ENCODE measurements at regions not wholly inside any gene's neighbourhood (a gene's known extent, or its start where the extent isn't known, plus 50 kb on each side); places are given as distances from the start of the nearest gene placed in this dataset.

- H3K4me1 ChIP-seq (ENCODE audit: control insufficient read depth, insufficient read depth, low read length, poor library complexity, severe bottlenecking) = no peaks in the 10 kb centered on the region
- H3K9me3 ChIP-seq (ENCODE audit: control insufficient read depth, low read length) = no peaks in the 10 kb centered on the region
- no peak overlapping the region for H3K27ac ChIP-seq (ENCODE audit: low read depth, low read length, severe bottlenecking)
- no peaks in the 10 kb centered on the region for H3K36me3 ChIP-seq (ENCODE audit: control insufficient read depth, insufficient read depth, low read length)
- H3K4me3 ChIP-seq (ENCODE audit: extremely low read depth, insufficient read depth, low read length, poor library complexity, severe bottlenecking) = no peak overlapping the region
- WGBS, 2 experiments (ENCODE audit: insufficient coverage in 2 of 2) = 96 to 100% methylated on average over 2 of the region's 2 CpGs
These were observed 118.8 kb upstream of the MAFB start for GRCh38 chr20:40807821-40808170.

DNA sequence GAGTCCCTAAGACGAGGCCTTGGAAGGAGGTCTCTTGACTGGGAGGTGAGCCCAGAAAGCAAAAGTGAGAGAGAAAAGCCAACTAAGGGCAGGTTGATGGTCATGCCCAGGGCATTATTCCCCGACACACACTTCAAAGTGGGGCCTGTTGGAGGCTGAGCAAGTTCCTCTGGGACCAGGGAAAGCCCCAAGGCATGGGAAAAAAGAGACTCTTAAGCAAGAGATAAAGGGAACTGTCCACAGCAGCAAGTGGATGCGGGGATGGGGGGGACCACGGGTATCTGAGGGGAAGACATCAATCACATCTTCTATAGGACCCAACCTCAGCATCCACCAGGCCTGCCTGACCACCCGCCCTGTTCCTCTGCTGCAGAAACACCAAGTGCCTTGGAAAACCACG lies 119.9 kb upstream of the MAFB start:
- Histone ChIP-seq H3K9me3 (ENCODE audit: control insufficient read depth, low read length) (no peaks in the 10 kb centered on the region), H3K27ac (ENCODE audit: low read depth, low read length, severe bottlenecking) (no peak overlapping the region), H3K4me1 (ENCODE audit: control insufficient read depth, insufficient read depth, low read length, poor library complexity, severe bottlenecking) (no peaks in the 10 kb centered on the region), H3K36me3 (ENCODE audit: control insufficient read depth, insufficient read depth, low read length) (no peaks in the 10 kb centered on the region), H3K4me3 (ENCODE audit: extremely low read depth, insufficient read depth, low read length, poor library complexity, severe bottlenecking) (no peak overlapping the region)
- 52 to 59% methylated on average over 4 to 5 of the region's 6 CpGs for WGBS, 2 experiments (ENCODE audit: insufficient coverage in 2 of 2)

- no peaks in the 10 kb centered on the region for H3K36me3 ChIP-seq (ENCODE audit: control insufficient read depth, insufficient read depth, low read length)
These were observed 120.3 kb upstream of the MAFB start for GRCh38 chr20:40809361-40809760.

DNA sequence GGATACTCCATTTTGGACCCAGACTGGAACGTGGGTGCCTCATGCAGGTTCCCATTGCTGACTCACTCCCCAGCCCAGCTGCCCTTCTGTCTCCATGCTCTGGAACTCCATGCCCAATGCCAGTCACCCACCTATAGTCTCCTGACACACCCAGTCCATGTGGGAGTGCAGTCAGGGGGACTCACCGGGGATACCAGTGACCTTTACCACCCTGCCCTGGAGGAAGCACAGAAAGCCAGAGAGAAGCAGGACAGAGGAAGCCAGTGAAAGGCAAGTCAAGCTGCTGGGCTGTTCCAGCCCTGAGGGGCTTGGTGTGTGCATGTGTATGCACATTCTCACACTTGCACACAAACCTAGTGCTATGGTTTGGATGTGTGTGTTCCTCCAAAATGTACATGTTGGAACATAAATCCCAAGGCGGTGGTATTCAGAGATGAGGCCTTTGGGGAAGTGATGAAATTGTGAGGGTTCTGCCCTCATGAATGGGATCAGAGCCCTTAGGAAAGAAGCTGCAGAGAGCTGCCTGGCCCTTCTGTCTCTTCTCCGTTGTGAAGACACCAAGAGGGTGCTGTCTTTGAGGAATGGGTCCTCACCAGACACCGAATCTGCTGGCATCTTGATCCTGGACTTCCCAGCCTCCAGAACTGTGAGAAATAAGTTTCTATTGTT lies 121.4 kb upstream of the MAFB start:
- H3K9me3 ChIP-seq (ENCODE audit: control insufficient read depth, low read length) = no peaks in the 10 kb centered on the region
- 69 to 91% methylated on average over 3 to 4 of the region's 5 CpGs for WGBS, 2 experiments (ENCODE audit: insufficient coverage in 2 of 2)
- no peak overlapping the region for H3K27ac ChIP-seq (ENCODE audit: low read depth, low read length, severe bottlenecking)
- no peaks in the 10 kb centered on the region for H3K36me3 ChIP-seq (ENCODE audit: control insufficient read depth, insufficient read depth, low read length)
- H3K4me3 ChIP-seq (ENCODE audit: extremely low read depth, insufficient read depth, low read length, poor library complexity, severe bottlenecking) = no peak overlapping the region
- no peaks in the 10 kb centered on the region for H3K4me1 ChIP-seq (ENCODE audit: control insufficient read depth, insufficient read depth, low read length, poor library complexity, severe bottlenecking)

More at GRCh38 chr20:40809361-40809760, 120.3 kb upstream of the MAFB start:
- Histone ChIP-seq H3K27ac (ENCODE audit: low read depth, low read length, severe bottlenecking) (no peak overlapping the region), H3K9me3 (ENCODE audit: control insufficient read depth, low read length) (no peaks in the 10 kb centered on the region), H3K4me1 (ENCODE audit: control insufficient read depth, insufficient read depth, low read length, poor library complexity, severe bottlenecking) (no peaks in the 10 kb centered on the region), H3K4me3 (ENCODE audit: extremely low read depth, insufficient read depth, low read length, poor library complexity, severe bottlenecking) (no peak overlapping the region)
- 90 to 91% methylated on average over 5 of the region's 5 CpGs for WGBS, 2 experiments (ENCODE audit: insufficient coverage in 2 of 2)

GRCh38 chr20:40811004-40811403 lies 122.0 kb upstream of the MAFB start:
- Histone ChIP-seq H3K9me3 (ENCODE audit: control insufficient read depth, low read length) (no peaks in the 10 kb centered on the region), H3K4me3 (ENCODE audit: extremely low read depth, insufficient read depth, low read length, poor library complexity, severe bottlenecking) (no peak overlapping the region), H3K36me3 (ENCODE audit: control insufficient read depth, insufficient read depth, low read length) (no peaks in the 10 kb centered on the region), H3K27ac (ENCODE audit: low read depth, low read length, severe bottlenecking) (no peak overlapping the region), H3K4me1 (ENCODE audit: control insufficient read depth, insufficient read depth, low read length, poor library complexity, severe bottlenecking) (no peaks in the 10 kb centered on the region)
- 93 to 100% methylated on average over 4 of the region's 4 CpGs for WGBS, 2 experiments (ENCODE audit: insufficient coverage in 2 of 2)

DNA sequence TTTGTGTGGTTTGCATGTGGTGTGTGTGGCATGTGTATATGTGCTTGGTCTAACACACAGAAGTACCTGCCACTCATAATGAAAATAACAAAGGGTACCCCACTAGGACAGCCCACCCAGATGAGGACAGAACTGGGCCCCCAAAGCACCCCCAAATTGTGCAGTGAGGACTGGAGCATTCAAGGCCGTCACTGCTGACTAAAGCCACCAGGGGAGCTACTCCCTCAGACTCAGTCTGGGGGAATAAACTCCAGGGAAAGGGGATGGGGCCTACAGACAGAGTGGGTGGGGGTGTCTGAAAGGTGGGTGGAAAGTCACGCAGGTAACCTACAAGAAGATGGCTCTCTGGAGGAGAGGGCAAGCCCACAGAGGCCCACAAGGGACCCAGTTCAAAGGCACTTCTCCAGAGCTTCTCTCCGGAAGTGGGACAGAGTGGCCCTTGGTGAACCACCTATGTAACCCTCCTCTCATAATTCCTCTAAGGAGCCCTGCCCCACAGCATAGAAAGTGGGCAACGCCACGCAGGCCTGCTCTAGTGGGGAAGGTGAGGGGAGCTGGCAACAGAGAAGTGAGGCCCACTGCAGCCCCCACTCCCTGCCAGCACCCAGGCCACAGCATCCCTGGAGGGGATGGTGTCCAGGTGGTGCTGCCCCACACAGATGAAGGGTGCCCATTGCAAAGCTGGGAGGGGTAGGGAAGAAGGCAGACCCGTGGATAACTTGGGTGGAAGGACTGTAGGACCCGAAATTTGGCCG lies 122.8 kb upstream of the MAFB start:
- H3K4me1 ChIP-seq (ENCODE audit: control insufficient read depth, insufficient read depth, low read length, poor library complexity, severe bottlenecking) = no peaks in the 10 kb centered on the region
- 81 to 95% methylated on average over 3 to 6 of the region's 8 CpGs for WGBS, 2 experiments (ENCODE audit: insufficient coverage in 2 of 2)

GRCh38 chr20:40812415-40812925 lies 123.4 kb upstream of the MAFB start:
- H3K4me1 ChIP-seq (ENCODE audit: control insufficient read depth, insufficient read depth, low read length, poor library complexity, severe bottlenecking) = no peaks in the 10 kb centered on the region
- H3K27ac ChIP-seq (ENCODE audit: low read depth, low read length, severe bottlenecking) = no peak overlapping the region
- 81 to 95% methylated on average over 3 to 5 of the region's 7 CpGs for WGBS, 2 experiments (ENCODE audit: insufficient coverage in 2 of 2)
- H3K9me3 ChIP-seq (ENCODE audit: control insufficient read depth, low read length) = no peaks in the 10 kb centered on the region
- no peak overlapping the region for H3K4me3 ChIP-seq (ENCODE audit: extremely low read depth, insufficient read depth, low read length, poor library complexity, severe bottlenecking)
- no peaks in the 10 kb centered on the region for H3K36me3 ChIP-seq (ENCODE audit: control insufficient read depth, insufficient read depth, low read length)

More for the DNA sequence above, 122.8 kb upstream of the MAFB start:
- Histone ChIP-seq H3K4me3 (ENCODE audit: extremely low read depth, insufficient read depth, low read length, poor library complexity, severe bottlenecking) (no peak overlapping the region), H3K9me3 (ENCODE audit: control insufficient read depth, low read length) (no peaks in the 10 kb centered on the region), H3K36me3 (ENCODE audit: control insufficient read depth, insufficient read depth, low read length) (no peaks in the 10 kb centered on the region), H3K27ac (ENCODE audit: low read depth, low read length, severe bottlenecking) (no peak overlapping the region)

DNA sequence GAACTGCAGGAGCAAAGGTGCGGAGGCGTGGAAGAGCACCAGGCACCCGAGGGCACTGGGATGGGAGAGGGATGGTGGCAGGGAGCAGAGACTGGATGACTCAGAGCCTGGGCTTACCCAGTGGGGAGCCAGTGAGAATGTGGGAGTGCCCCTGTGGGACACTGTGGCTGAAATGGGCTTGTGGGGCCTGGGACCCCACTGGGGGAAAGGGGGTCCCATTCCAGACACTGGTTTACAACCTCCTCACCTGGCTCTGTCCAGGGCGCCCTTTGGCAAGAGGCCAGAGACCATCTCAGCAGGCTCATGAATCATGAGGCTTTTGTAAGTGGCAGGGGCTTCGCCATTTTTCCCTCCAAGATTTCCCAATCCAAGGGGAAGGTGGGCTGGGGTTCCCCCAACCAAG lies 124.0 kb upstream of the MAFB start:
- WGBS, 2 experiments (ENCODE audit: insufficient coverage in 2 of 2) = 83 to 91% methylated on average over 4 of the region's 5 CpGs
- no peak overlapping the region for H3K27ac ChIP-seq (ENCODE audit: low read depth, low read length, severe bottlenecking)
- H3K4me3 ChIP-seq (ENCODE audit: extremely low read depth, insufficient read depth, low read length, poor library complexity, severe bottlenecking) = no peak overlapping the region
- H3K4me1 ChIP-seq (ENCODE audit: control insufficient read depth, insufficient read depth, low read length, poor library complexity, severe bottlenecking) = no peaks in the 10 kb centered on the region
- no peaks in the 10 kb centered on the region for H3K9me3 ChIP-seq (ENCODE audit: control insufficient read depth, low read length)
- no peaks in the 10 kb centered on the region for H3K36me3 ChIP-seq (ENCODE audit: control insufficient read depth, insufficient read depth, low read length)

- Histone ChIP-seq H3K4me1 (ENCODE audit: control insufficient read depth, insufficient read depth, low read length, poor library complexity, severe bottlenecking) (no peaks in the 10 kb centered on the region), H3K9me3 (ENCODE audit: control insufficient read depth, low read length) (no peaks in the 10 kb centered on the region), H3K4me3 (ENCODE audit: extremely low read depth, insufficient read depth, low read length, poor library complexity, severe bottlenecking) (no peak overlapping the region), H3K36me3 (ENCODE audit: control insufficient read depth, insufficient read depth, low read length) (no peaks in the 10 kb centered on the region), H3K27ac (ENCODE audit: low read depth, low read length, severe bottlenecking) (no peak overlapping the region)
- 81 to 92% methylated on average over 6 to 10 of the region's 13 CpGs for WGBS, 2 experiments (ENCODE audit: insufficient coverage in 2 of 2)
These were observed 124.9 kb upstream of the MAFB start for GRCh38 chr20:40813708-40814630.

- H3K27ac ChIP-seq (ENCODE audit: low read depth, low read length, severe bottlenecking) = no peak overlapping the region
- H3K4me1 ChIP-seq (ENCODE audit: control insufficient read depth, insufficient read depth, low read length, poor library complexity, severe bottlenecking) = no peaks in the 10 kb centered on the region
- 92 to 100% methylated on average over 2 of the region's 2 CpGs for WGBS, 2 experiments (ENCODE audit: insufficient coverage in 2 of 2)
- H3K9me3 ChIP-seq (ENCODE audit: control insufficient read depth, low read length) = no peaks in the 10 kb centered on the region
- H3K4me3 ChIP-seq (ENCODE audit: extremely low read depth, insufficient read depth, low read length, poor library complexity, severe bottlenecking) = no peak overlapping the region
- H3K36me3 ChIP-seq (ENCODE audit: control insufficient read depth, insufficient read depth, low read length) = no peaks in the 10 kb centered on the region
These were observed 125.6 kb upstream of the MAFB start for GRCh38 chr20:40814631-40814960.
